ENCODE measurements at regions not wholly inside any gene's neighbourhood (a gene's known extent, or its start where the extent isn't known, plus 50 kb on each side); places are given as distances from the start of the nearest gene placed in this dataset.

GRCh38 chr10:47104786-47105385 is 193.7 kb downstream of the PTPN20 start:
- DNase-seq (ENCODE audit: low read depth, low spot score): no peak

GRCh38 chr10:47107007-47107747 is 192.8 kb upstream of the GDF10 start:
- DNase-seq (ENCODE audit: low read depth, low spot score): no peak

GRCh38 chr10:47109906-47110305 is 190.1 kb upstream of the GDF10 start:
- no peak for DNase-seq (ENCODE audit: low read depth, low spot score)

GRCh38 chr10:47111329-47111862 is 188.6 kb upstream of the GDF10 start:
- no peak for DNase-seq (ENCODE audit: low read depth, low spot score)

- DNase-seq (ENCODE audit: low read depth, low spot score): no peak
These were observed 187.4 kb upstream of the GDF10 start for GRCh38 chr10:47112612-47113011.

- DNase-seq (ENCODE audit: low read depth, low spot score): no peak
These were observed 186.0 kb upstream of the GDF10 start for GRCh38 chr10:47113907-47114500.

GRCh38 chr10:47114680-47115186 is 185.3 kb upstream of the GDF10 start:
- no peak for DNase-seq (ENCODE audit: low read depth, low spot score)

GRCh38 chr10:47115322-47115721 is 184.7 kb upstream of the GDF10 start:
- DNase-seq (ENCODE audit: low read depth, low spot score): no peak

GRCh38 chr10:47116445-47116844 is 183.6 kb upstream of the GDF10 start:
- no peak for DNase-seq (ENCODE audit: low read depth, low spot score)

GRCh38 chr10:47118326-47118725 is 181.7 kb upstream of the GDF10 start:
- DNase-seq (ENCODE audit: low read depth, low spot score): no peak

GRCh38 chr10:47121336-47121735 is 178.7 kb upstream of the GDF10 start:
- no peak for DNase-seq (ENCODE audit: low read depth, low spot score)

- no peak for DNase-seq (ENCODE audit: low read depth, low spot score)
These were observed 176.2 kb upstream of the GDF10 start for GRCh38 chr10:47123716-47124288.

- DNase-seq (ENCODE audit: low read depth, low spot score): no peak
These were observed 172.7 kb upstream of the GDF10 start for GRCh38 chr10:47127188-47127785.

GRCh38 chr10:47130491-47130890 is 169.5 kb upstream of the GDF10 start:
- no peak for DNase-seq (ENCODE audit: low read depth, low spot score)

- DNase-seq (ENCODE audit: low read depth, low spot score): no peak
These were observed 166.0 kb upstream of the GDF10 start for GRCh38 chr10:47133871-47134570.

GRCh38 chr10:47136866-47137265 is 163.1 kb upstream of the GDF10 start:
- no peak for DNase-seq (ENCODE audit: low read depth, low spot score)

- no peak for DNase-seq (ENCODE audit: low read depth, low spot score)
These were observed 162.6 kb upstream of the GDF10 start for GRCh38 chr10:47137311-47137851.

GRCh38 chr10:47139121-47139520 is 160.9 kb upstream of the GDF10 start:
- no peak for DNase-seq (ENCODE audit: low read depth, low spot score)

- no peak for DNase-seq (ENCODE audit: low read depth, low spot score)
These were observed 159.1 kb upstream of the GDF10 start for GRCh38 chr10:47140761-47141348.

GRCh38 chr10:47141349-47141748 is 158.6 kb upstream of the GDF10 start:
- DNase-seq (ENCODE audit: low read depth, low spot score): no peak

- no peak for DNase-seq (ENCODE audit: low read depth, low spot score)
These were observed 156.9 kb upstream of the GDF10 start for GRCh38 chr10:47143072-47143471.

Data from smooth muscle cell of the brain vasculature (primary cell).